BE2C (cell line): ENCODE measurements at regions not wholly inside any gene's neighbourhood (a gene's known extent, or its start where the extent isn't known, plus 50 kb on each side); places are given as distances from the start of the nearest gene placed in this dataset.

Source experiments
- DNase-seq: peaks from one replicate; pipeline ENCODE4 v3.0.0-alpha.2; 2020
- H3K27me3 ChIP-seq: fragments of 250-450 bp; sonication (Bioruptor Pico); 2 replicates; pipeline ENCODE4 v1.5.1; 2020; ENCODE audit warnings: mild to moderate bottlenecking
- H3K36me3 ChIP-seq: fragments of 250-450 bp; sonication (Bioruptor Pico); 2 replicates; pipeline ENCODE4 v1.5.1; 2020; ENCODE audit warnings: mild to moderate bottlenecking
- H3K4me1 ChIP-seq: fragments of 250-450 bp; sonication (Bioruptor Pico); 2 replicates; pipeline ENCODE4 v1.5.1; 2020
- H3K4me3 ChIP-seq: 2 replicates; pipeline ENCODE4 v1.5.1; 2011; ENCODE audit warnings: low read depth, low read length
- H3K9me3 ChIP-seq: fragments of 250-450 bp; sonication (Bioruptor Pico); 2 replicates; pipeline ENCODE4 v1.5.1; 2020
- CTCF ChIP-seq: IDR thresholded peaks from 2 replicates; pipeline ENCODE4 v1.5.1; 2012; ENCODE audit warnings: mild to moderate bottlenecking, low read depth, low read length

DNA sequence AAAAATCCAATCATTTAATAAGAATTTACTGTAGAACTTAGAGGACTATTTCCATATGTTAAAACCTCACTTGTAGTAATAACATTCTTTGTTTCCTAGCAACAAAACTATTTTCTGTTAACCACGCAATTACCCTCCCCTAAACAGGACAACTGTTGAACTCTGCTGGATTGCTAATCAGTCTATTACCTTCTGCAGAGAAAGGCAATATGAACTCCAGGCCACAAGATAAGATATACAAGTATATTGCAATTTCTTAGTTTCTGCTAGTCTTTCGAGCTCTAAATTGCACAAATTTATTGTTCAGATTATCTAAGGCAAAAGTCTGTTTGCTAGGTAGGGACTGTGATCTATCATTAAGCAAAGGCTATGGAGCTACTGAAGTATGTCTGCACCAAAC lies 920.1 kb upstream of the LRRN3 start:
- 0 out of 2 replicates have a peak, but pooled peaks cover 3% of the 10 kb centered on the region for H3K4me1 ChIP-seq
- peaks cover 6% of the 10 kb centered on the region; the same call in 1 of the 2 replicates for H3K9me3 ChIP-seq
- TF ChIP-seq CTCF = no peak
- H3K27me3 ChIP-seq = no peaks in the 10 kb centered on the region
- H3K36me3 ChIP-seq = no peaks in the 10 kb centered on the region
- no peak overlapping the region for H3K4me3 ChIP-seq
- DNase-seq = no peak

- Histone ChIP-seq H3K27me3 (no peaks in the 10 kb centered on the region), H3K36me3 (no peaks in the 10 kb centered on the region), H3K4me3 (no peak overlapping the region), H3K4me1 (no peaks in the 10 kb centered on the region), H3K9me3 (no peaks in the 10 kb centered on the region)
- no peak for DNase-seq
- TF ChIP-seq CTCF = no peak
These were observed 913.5 kb upstream of the LRRN3 start for GRCh38 chr7:110177463-110177862.

GRCh38 chr7:110179037-110179436 lies 911.9 kb upstream of the LRRN3 start:
- Histone ChIP-seq H3K9me3 (no peaks in the 10 kb centered on the region), H3K36me3 (no peaks in the 10 kb centered on the region), H3K27me3 (no peaks in the 10 kb centered on the region), H3K4me3 (no peak overlapping the region), H3K4me1 (no peaks in the 10 kb centered on the region)
- DNase-seq = no peak
- TF ChIP-seq CTCF = no peak

- H3K27me3 ChIP-seq = no peaks in the 10 kb centered on the region
- no peaks in the 10 kb centered on the region for H3K9me3 ChIP-seq
- DNase-seq = no peak
- H3K36me3 ChIP-seq = no peaks in the 10 kb centered on the region
- H3K4me3 ChIP-seq = no peak overlapping the region
- TF ChIP-seq CTCF = no peak
- no peaks in the 10 kb centered on the region for H3K4me1 ChIP-seq
These were observed 909.2 kb upstream of the LRRN3 start for GRCh38 chr7:110181768-110182167.

GRCh38 chr7:110186334-110186733 lies 904.6 kb upstream of the LRRN3 start:
- Histone ChIP-seq H3K4me1 (no peaks in the 10 kb centered on the region), H3K9me3 (no peaks in the 10 kb centered on the region), H3K4me3 (no peak overlapping the region), H3K36me3 (no peaks in the 10 kb centered on the region), H3K27me3 (no peaks in the 10 kb centered on the region)
- no peak for DNase-seq
- TF ChIP-seq CTCF = no peak

DNA sequence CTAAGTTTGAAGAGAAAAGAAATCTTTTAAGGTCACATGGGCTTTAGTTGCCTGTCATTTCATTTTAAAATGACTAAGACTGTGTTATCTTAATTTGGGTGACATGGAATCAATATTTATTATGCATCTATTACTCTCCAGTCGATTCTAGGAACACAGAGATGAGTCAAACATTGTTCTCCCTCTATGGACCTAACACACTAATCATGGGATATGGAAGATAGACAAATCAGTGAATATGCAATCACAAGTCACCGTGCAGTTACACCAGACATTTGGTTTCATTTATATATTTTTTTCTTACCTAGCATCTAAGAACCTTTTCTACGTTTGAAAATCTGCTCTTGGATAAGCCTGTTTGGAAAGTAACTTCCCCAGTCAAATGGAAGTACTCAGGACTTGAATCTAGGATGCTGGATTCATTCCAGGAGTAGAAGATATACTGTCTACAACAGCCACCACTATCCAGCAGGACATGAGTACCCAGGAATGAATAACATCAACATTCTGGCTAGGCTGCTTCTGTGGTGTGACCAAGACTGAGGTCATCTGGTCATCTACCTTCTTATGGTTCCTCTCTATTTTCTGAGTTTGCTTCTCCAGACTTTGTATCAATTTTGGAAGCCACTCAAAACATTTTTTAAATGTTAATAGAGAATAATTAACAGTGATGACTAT lies 902.9 kb upstream of the LRRN3 start:
- no peak for DNase-seq
- Histone ChIP-seq H3K9me3 (no peaks in the 10 kb centered on the region), H3K36me3 (no peaks in the 10 kb centered on the region), H3K4me1 (no peaks in the 10 kb centered on the region), H3K27me3 (no peaks in the 10 kb centered on the region), H3K4me3 (no peak overlapping the region)
- no peak for TF ChIP-seq CTCF
